ENCODE measurements at regions not wholly inside any gene's neighbourhood (a gene's known extent, or its start where the extent isn't known, plus 50 kb on each side); places are given as distances from the start of the nearest gene placed in this dataset.

DNA sequence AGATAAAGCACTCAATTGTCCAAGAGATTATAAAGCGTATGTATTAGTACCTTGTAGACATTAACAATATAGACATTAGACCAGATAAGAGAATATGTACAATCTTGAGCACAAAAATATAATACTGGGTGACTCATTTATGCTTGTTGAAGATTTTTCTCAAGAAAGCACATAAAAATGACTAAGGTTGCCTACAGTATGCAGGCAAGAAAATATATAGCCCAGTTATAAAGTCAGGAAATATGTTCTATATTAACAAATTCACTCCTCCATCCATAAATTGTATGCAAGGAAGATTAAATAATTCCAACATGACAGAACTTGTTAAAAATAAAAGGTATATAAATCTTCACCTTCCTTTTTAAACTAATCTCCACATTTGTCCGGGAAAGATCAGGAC is 356.4 kb upstream of the SLC39A10 start (continued):
- TF ChIP-seq, protein P1, sequence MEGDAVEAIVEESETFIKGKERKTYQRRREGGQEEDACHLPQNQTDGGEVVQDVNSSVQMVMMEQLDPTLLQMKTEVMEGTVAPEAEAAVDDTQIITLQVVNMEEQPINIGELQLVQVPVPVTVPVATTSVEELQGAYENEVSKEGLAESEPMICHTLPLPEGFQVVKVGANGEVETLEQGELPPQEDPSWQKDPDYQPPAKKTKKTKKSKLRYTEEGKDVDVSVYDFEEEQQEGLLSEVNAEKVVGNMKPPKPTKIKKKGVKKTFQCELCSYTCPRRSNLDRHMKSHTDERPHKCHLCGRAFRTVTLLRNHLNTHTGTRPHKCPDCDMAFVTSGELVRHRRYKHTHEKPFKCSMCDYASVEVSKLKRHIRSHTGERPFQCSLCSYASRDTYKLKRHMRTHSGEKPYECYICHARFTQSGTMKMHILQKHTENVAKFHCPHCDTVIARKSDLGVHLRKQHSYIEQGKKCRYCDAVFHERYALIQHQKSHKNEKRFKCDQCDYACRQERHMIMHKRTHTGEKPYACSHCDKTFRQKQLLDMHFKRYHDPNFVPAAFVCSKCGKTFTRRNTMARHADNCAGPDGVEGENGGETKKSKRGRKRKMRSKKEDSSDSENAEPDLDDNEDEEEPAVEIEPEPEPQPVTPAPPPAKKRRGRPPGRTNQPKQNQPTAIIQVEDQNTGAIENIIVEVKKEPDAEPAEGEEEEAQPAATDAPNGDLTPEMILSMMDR (IDR thresholded peaks at IDR 0.05): no peak

DNA sequence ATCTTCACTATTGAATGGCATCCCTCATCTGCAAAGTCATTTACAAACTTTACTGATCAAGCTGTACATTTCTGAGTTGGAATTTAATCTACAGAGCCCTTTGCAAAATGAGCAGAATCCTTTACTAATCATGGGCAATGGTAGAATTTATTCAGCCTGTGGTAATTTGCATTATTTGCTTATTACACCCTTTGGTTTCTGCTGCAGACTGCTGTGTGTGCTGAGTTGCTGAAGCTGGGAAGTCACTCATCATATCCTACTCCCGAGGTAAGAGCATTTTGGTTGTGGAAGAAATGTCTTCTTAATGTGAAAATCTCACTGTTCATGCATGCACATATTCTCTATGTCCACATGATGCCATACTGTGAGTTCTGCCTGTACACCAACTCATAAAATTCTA is 357.4 kb upstream of the SLC39A10 start:
- Histone ChIP-seq H3K9me2 (no peaks in the 10 kb centered on the region), H3K4me2 (no peak overlapping the region), H3K9me3 (no peaks in the 10 kb centered on the region), H3K9ac (no peak overlapping the region), H2AFZ (ENCODE audit: low read depth) (no peak overlapping the region), H3K36me3 (replicated peaks in 1 of 2; ENCODE audit: control insufficient read depth in 1 of 2, insufficient read depth in 2 of 2, low read length in 1 of 2) (no peaks in the 10 kb centered on the region), H3K4me3 (ENCODE audit: low read depth in 2 of 2, low read length in 1 of 2) (no peak overlapping the region), H4K20me1 (ENCODE audit: insufficient read depth) (no peaks in the 10 kb centered on the region), H3F3A (replicated peaks; ENCODE audit: insufficient read depth) (no peaks in the 10 kb centered on the region), H3K27ac (ENCODE audit: low read depth in 2 of 2, low read length in 1 of 2) (no peak overlapping the region), H3K4me1 (ENCODE audit: control insufficient read depth in 1 of 2, insufficient read depth in 2 of 2, low read depth in 1 of 2, low read length in 1 of 2) (no peaks in the 10 kb centered on the region; a peak in 1 of 4 replicates), H3K27me3 (ENCODE audit: insufficient read depth) (no peaks in the 10 kb centered on the region), H3K79me2 (ENCODE audit: insufficient read depth) (no peaks in the 10 kb centered on the region)
- 11% methylated on average over 1 of the region's 1 CpG for WGBS (ENCODE audit: low lambda C conversion rate)
- CTCF ChIA-PET: interaction anchor here (1.2 kb wide), 1 partner anchor 11 kb away, joined by 3 read pairs; no protein-coding TSS in a partner anchor
- DNase-seq: no peak
- POLR2A ChIA-PET: no interaction called here
- TF ChIP-seq REST (IDR thresholded peaks at IDR 0.05; ENCODE audit: low read depth, low read length): no peak
- TF ChIP-seq CHD2 (IDR thresholded peaks at IDR 0.05; ENCODE audit: low read length, partially characterized antibody): no peak
- no peak for TF ChIP-seq EZH2phosphoT487 (IDR thresholded peaks at IDR 0.05; ENCODE audit: borderline replicate concordance, low read depth)
- TF ChIP-seq FOSL2 (IDR thresholded peaks at IDR 0.05; ENCODE audit: borderline replicate concordance, low read depth): no peak
- no peak for TF ChIP-seq ZBTB33 (IDR thresholded peaks at IDR 0.05; ENCODE audit: borderline replicate concordance, low read depth)

DNA sequence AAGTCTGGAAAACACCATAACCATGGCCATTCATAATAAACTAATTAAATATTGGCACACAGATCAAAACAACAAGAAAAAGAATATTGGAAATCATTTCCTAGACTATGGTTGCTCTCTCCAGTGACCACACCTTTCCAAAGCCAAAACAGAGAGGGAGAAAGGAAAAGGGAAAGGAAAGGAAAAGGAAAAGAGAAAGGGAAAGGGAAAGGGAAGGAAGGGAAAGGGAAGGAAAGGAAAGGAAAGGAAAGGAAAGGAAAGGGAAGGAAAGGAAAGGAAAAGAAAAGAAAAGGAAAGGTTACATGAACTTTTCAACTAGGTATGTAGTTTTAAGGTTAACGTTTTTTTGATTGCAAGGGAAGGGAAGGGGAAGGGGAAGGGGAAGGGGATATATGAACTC is 360.5 kb upstream of the SLC39A10 start:
- no peaks in the 10 kb centered on the region for H3K27me3 ChIP-seq (ENCODE audit: insufficient read depth)
- no peaks in the 10 kb centered on the region for H3F3A ChIP-seq (replicated peaks; ENCODE audit: insufficient read depth)
- whole genome bisulfite sequencing (ENCODE audit: low lambda C conversion rate): 5% methylated on average over 1 of the region's 1 CpG
- H3K36me3 ChIP-seq (replicated peaks in 1 of 2; ENCODE audit: control insufficient read depth in 1 of 2, insufficient read depth in 2 of 2, low read length in 1 of 2): no peaks in the 10 kb centered on the region
- H3K79me2 ChIP-seq (ENCODE audit: insufficient read depth): no peaks in the 10 kb centered on the region
- H3K27ac ChIP-seq (ENCODE audit: low read depth in 2 of 2, low read length in 1 of 2): no peak overlapping the region
- no peaks in the 10 kb centered on the region for H3K9me2 ChIP-seq
- no peak overlapping the region for H3K4me2 ChIP-seq
- H3K4me1 ChIP-seq (ENCODE audit: control insufficient read depth in 1 of 2, insufficient read depth in 2 of 2, low read depth in 1 of 2, low read length in 1 of 2): no peaks in the 10 kb centered on the region; a peak in 1 of 4 replicates
- H4K20me1 ChIP-seq (ENCODE audit: insufficient read depth): no peaks in the 10 kb centered on the region
- POLR2A ChIA-PET: no interaction called here
- DNase-seq: no peak
- H3K4me3 ChIP-seq (ENCODE audit: low read depth in 2 of 2, low read length in 1 of 2): no peak overlapping the region
- CTCF ChIA-PET: no interaction called here
- no peak overlapping the region for H2AFZ ChIP-seq (ENCODE audit: low read depth)
- no peak overlapping the region for H3K9ac ChIP-seq
- no peaks in the 10 kb centered on the region for H3K9me3 ChIP-seq
- TF ChIP-seq GABPA (IDR thresholded peaks at IDR 0.05; ENCODE audit: low read depth) (no peak), TCF12 (IDR thresholded peaks at IDR 0.05) (no peak), RXRA (IDR thresholded peaks at IDR 0.05; ENCODE audit: borderline replicate concordance, low read depth) (no peak), USF1 (IDR thresholded peaks at IDR 0.05; ENCODE audit: borderline replicate concordance, low read depth) (no peak), TAF1 (IDR thresholded peaks at IDR 0.05; ENCODE audit: borderline replicate concordance, low read depth, low read length) (no peak), RFX5 (IDR thresholded peaks at IDR 0.05; ENCODE audit: low read length) (no peak), MXI1 (IDR thresholded peaks at IDR 0.05; ENCODE audit: low read depth, low read length) (no peak), FOSL2 (IDR thresholded peaks at IDR 0.05; ENCODE audit: borderline replicate concordance, low read depth) (no peak)
- TF ChIP-seq, protein P1 (IDR thresholded peaks at IDR 0.05): no peak
